Spleen (tissue), 11 donors: ENCODE measurements at regions not wholly inside any gene's neighbourhood (a gene's known extent, or its start where the extent isn't known, plus 50 kb on each side); places are given as distances from the start of the nearest gene placed in this dataset.

Experiments
- DNase-seq: peaks from one replicate; pipeline ENCODE4 v3.0.0-alpha.2; 2020
- H3K27ac ChIP-seq, 8 donors: fragments of 200-600 bp; sonication (generic) in 7 of 8; 1 replicate in 4 of 8; 2 replicates in 4 of 8; pipeline versions ENCODE4 v1.5.0 to v1.8.0; 2016 to 2021; ENCODE audit warnings: inconsistent platforms in 4 of 8, mild to moderate bottlenecking in 4 of 8, moderate library complexity in 1 of 8
- H3K27me3 ChIP-seq, 7 donors: fragments of 200-600 bp; sonication (generic) in 6 of 7; replicated peaks in 1 of 7; 1 replicate in 4 of 7; 2 replicates in 3 of 7; pipeline versions ENCODE4 v1.5.0 to v1.8.0; 2016 to 2021; ENCODE audit warnings: inconsistent platforms in 3 of 7, mild to moderate bottlenecking in 1 of 7
- H3K36me3 ChIP-seq, 6 donors: fragments of 200-600 bp; sonication (generic) in 5 of 6; 1 replicate in 4 of 6; 2 replicates in 2 of 6; pipeline versions ENCODE4 v1.5.0 to v1.8.0; 2016 to 2021; ENCODE audit warnings: inconsistent platforms in 2 of 6
- H3K4me1 ChIP-seq, 6 donors: fragments of 200-600 bp; sonication (generic) in 5 of 6; 1 replicate in 3 of 6; 2 replicates in 3 of 6; pipeline versions ENCODE4 v1.5.0 to v1.8.0; 2016 to 2021; ENCODE audit warnings: inconsistent platforms in 3 of 6
- H3K4me3 ChIP-seq, 8 donors: fragments of 200-600 bp; sonication (generic) in 7 of 8; 1 replicate in 4 of 8; 2 replicates in 4 of 8; pipeline versions ENCODE4 v1.5.0 to v1.8.0; 2016 to 2021; ENCODE audit warnings: inconsistent platforms in 4 of 8, mild to moderate bottlenecking in 4 of 8, moderate library complexity in 2 of 8
- H3K9me3 ChIP-seq, 8 donors: fragments of 200-600 bp; sonication (generic) in 7 of 8; 1 replicate in 4 of 8; 2 replicates in 4 of 8; pipeline versions ENCODE4 v1.5.0 to v1.8.0; 2016 to 2021; ENCODE audit warnings: inconsistent platforms in 4 of 8
- CTCF ChIP-seq, 11 experiments: fragments of 200-600 bp in 7 of 11; fragments of 450-650 bp in 4 of 11; sonication (generic) in 4 of 11; IDR thresholded peaks in 8 of 11; conservative IDR thresholded peaks in 3 of 11; 1 replicate in 7 of 11; 2 replicates in 4 of 11; pipeline versions ENCODE4 v1.4.0 to v1.8.0; 2016 to 2021; ENCODE audit warnings: antibody characterized with exemption in 11 of 11, inconsistent platforms in 4 of 11, mild to moderate bottlenecking in 1 of 11
- POLR2A ChIP-seq, 3 donors: fragments of 450-650 bp; IDR thresholded peaks; one replicate each; pipeline ENCODE4 v1.5.1; 2017; ENCODE audit warnings: antibody characterized with exemption in 3 of 3, mild to moderate bottlenecking in 1 of 3
- POLR2AphosphoS5 ChIP-seq, 3 donors: sonication (generic); formaldehyde crosslinking; IDR thresholded peaks; one replicate each; pipeline ENCODE4 v1.5.1; 2017; ENCODE audit warnings: antibody characterized with exemption in 3 of 3
- WGBS, 5 donors: extraction: QIAGEN DNeasy Blood & Tissue Kit in 3 of 5; methylation state at CpG; one replicate each; pipeline versions ENCODE4 v1.1.5 to v1.1.7; 2013 to 2018; 5-methylcytosine and 5-hydroxymethylcytosine counted together
- intact Hi-C: fragments of 100-400 bp; cut with DNase I; formaldehyde crosslinking; loops from one replicate; pipeline ENCODE4 v1.15.0; 2023; ENCODE audit warnings: low total_unique reads
- donor health status: healthy with polysubstance abuse.
- donor health status: DM: no; HTN: no; CAD: no; lungs with moderate emphysema.
- donor health status: DM: no; HTN: no; CAD: no.
- donor health status: Bipolar disorder and iron deficiency.
- donor health status: healthy.
- donor health status: DM: no; HTN: no; CAD: no.
- donor health status: DM: yes; HTN: yes; CAD: no.

GRCh38 chr20:48181261-48181935, 396.1 kb upstream of the SULF2 start:
- DNase-seq: no peak
- no peak overlapping the region for H3K27ac ChIP-seq
- no peaks in the 10 kb centered on the region for H3K4me1 ChIP-seq
- 66 to 86% (median 71%) methylated on average over 6 of the region's 6 CpGs for WGBS, 5 donors
- TF ChIP-seq POLR2A (IDR thresholded peaks at IDR 0.05) (no peak), CTCF (IDR thresholded peaks at IDR 0.05 in 8 of 11, conservative IDR thresholded peaks at IDR 0.05 in 3 of 11) (no peak), POLR2AphosphoS5 (IDR thresholded peaks at IDR 0.05) (no peak)
- H3K27me3 ChIP-seq: no peaks in the 10 kb centered on the region
- no peaks in the 10 kb centered on the region for H3K9me3 ChIP-seq
- intact Hi-C loops: no loop called here
- no peaks in the 10 kb centered on the region for H3K36me3 ChIP-seq
- no peak overlapping the region for H3K4me3 ChIP-seq

- no peaks in the 10 kb centered on the region for H3K9me3 ChIP-seq
- TF ChIP-seq CTCF (IDR thresholded peaks at IDR 0.05 in 8 of 11, conservative IDR thresholded peaks at IDR 0.05 in 3 of 11) (no peak), POLR2A (IDR thresholded peaks at IDR 0.05) (no peak), POLR2AphosphoS5 (IDR thresholded peaks at IDR 0.05) (no peak)
- 86 to 95% (median 92%) methylated on average over 3 of the region's 3 CpGs for WGBS, 5 donors
- DNase-seq: no peak
- H3K4me1 ChIP-seq: no peaks in the 10 kb centered on the region
- no peak overlapping the region for H3K4me3 ChIP-seq
- no peak overlapping the region for H3K27ac ChIP-seq
- intact Hi-C loops: no loop called here
- no peaks in the 10 kb centered on the region for H3K36me3 ChIP-seq
- no peaks in the 10 kb centered on the region for H3K27me3 ChIP-seq
Observed at GRCh38 chr20:48180618-48181017, 395.3 kb upstream of the SULF2 start.

DNA sequence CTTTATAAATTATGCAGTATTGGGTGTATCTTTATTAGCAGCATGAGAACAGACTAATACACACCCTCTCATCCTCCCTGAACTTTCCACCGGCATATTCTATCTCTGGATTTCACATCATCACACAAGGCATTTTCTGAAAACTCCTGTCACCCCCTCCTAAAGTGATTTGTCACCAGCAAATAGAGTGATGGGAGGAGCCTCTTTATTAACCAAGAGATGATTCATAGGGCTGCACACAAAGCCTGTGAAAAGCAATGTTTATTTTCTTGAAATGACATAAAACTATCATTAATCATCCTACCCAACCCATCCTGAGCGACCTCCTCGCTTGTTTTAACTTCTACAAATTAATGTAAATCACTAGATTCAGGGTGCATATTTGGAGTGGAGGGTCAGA, 394.7 kb upstream of the SULF2 start:
- WGBS, 5 donors: 72 to 82% (median 76%) methylated on average over 3 of the region's 3 CpGs
- Histone ChIP-seq H3K4me1 (no peaks in the 10 kb centered on the region), H3K9me3 (no peaks in the 10 kb centered on the region), H3K36me3 (no peaks in the 10 kb centered on the region), H3K27me3 (no peaks in the 10 kb centered on the region), H3K27ac (no peak overlapping the region), H3K4me3 (no peak overlapping the region)
- intact Hi-C loops: no loop called here
- TF ChIP-seq CTCF (IDR thresholded peaks at IDR 0.05 in 8 of 11, conservative IDR thresholded peaks at IDR 0.05 in 3 of 11) (no peak), POLR2AphosphoS5 (IDR thresholded peaks at IDR 0.05) (no peak), POLR2A (IDR thresholded peaks at IDR 0.05) (no peak)
- DNase-seq: no peak

- intact Hi-C loops: no loop called here
- no peak overlapping the region for H3K27ac ChIP-seq
- no peaks in the 10 kb centered on the region for H3K4me1 ChIP-seq
- no peaks in the 10 kb centered on the region for H3K27me3 ChIP-seq
- H3K9me3 ChIP-seq: peaks cover 0 to 2% (median 0%) of the 10 kb centered on the region in 8 donors
- TF ChIP-seq CTCF (IDR thresholded peaks at IDR 0.05 in 8 of 11, conservative IDR thresholded peaks at IDR 0.05 in 3 of 11) (no peak), POLR2AphosphoS5 (IDR thresholded peaks at IDR 0.05) (no peak), POLR2A (IDR thresholded peaks at IDR 0.05) (no peak)
- DNase-seq: no peak
- no peak overlapping the region for H3K4me3 ChIP-seq
- 59 to 74% (median 63%) methylated on average over 4 of the region's 4 CpGs for WGBS, 5 donors
- no peaks in the 10 kb centered on the region for H3K36me3 ChIP-seq
Observed at GRCh38 chr20:48178633-48179032, 393.4 kb upstream of the SULF2 start.
